OCI-LY7 (cell line): ENCODE measurements at regions not wholly inside any gene's neighbourhood (a gene's known extent, or its start where the extent isn't known, plus 50 kb on each side); places are given as distances from the start of the nearest gene placed in this dataset.

ENCODE experiments used
- CTCF ChIP-seq: fragments of 200-600 bp; sonication (generic); conservative IDR thresholded peaks from 2 replicates; pipeline ENCODE4 v1.5.1; 2014; ENCODE audit warnings: mild to moderate bottlenecking, antibody characterized with exemption, low read length, moderate library complexity, mixed read lengths
- EZH2phosphoT487 ChIP-seq: fragments of 200-600 bp; sonication (generic); IDR thresholded peaks from 2 replicates; pipeline ENCODE4 v1.6.1; 2018; ENCODE audit warnings: low read depth, borderline replicate concordance, mild to moderate bottlenecking, mixed run types, antibody characterized with exemption, low read length, moderate library complexity, mixed read lengths

GRCh38 chr6:143003676-143004075 lies 57.0 kb upstream of the AIG1 start:
- TF ChIP-seq CTCF (no peak), EZH2phosphoT487 (no peak)
